RWPE1 (cell line): ENCODE measurements at regions not wholly inside any gene's neighbourhood (a gene's known extent, or its start where the extent isn't known, plus 50 kb on each side); places are given as distances from the start of the nearest gene placed in this dataset.

Experiments used
- CTCF ChIA-PET: fragments of 350-600 bp; sonication (Branson Sonifier 250); formaldehyde crosslinking; extraction: SDS; loops from one replicate; lab custom pipeline; 2021; lab: Yijun Ruan, JAX
- POLR2A ChIA-PET: fragments of 400-600 bp; formaldehyde crosslinking; extraction: SDS; loops from one replicate; lab custom pipeline; 2020; ENCODE audit warnings: antibody characterized with exemption; ENCODE audit not compliant: low non-redundant PET; lab: Yijun Ruan, JAX
- DNase-seq: peaks from one replicate; pipeline ENCODE4 v3.0.0; 2012; ENCODE audit warnings: low spot score
- H3K27ac ChIP-seq: fragments of 450-650 bp; 2 replicates; pipeline ENCODE4 v1.5.1; 2017
- CTCF ChIP-seq: fragments of 450-650 bp; conservative IDR thresholded peaks from 2 replicates; pipeline ENCODE4 v1.5.1; 2017; ENCODE audit warnings: low read depth, mild to moderate bottlenecking

- ChIA-PET CTCF (interaction anchor here (0.6 to 1.0 kb wide), 3 partner anchors 39 to 1643 kb away, joined by 3 to 4 read pairs (median 3); no protein-coding TSS in a partner anchor), POLR2A (no interaction called here)
- DNase-seq = no peak
- peak overlapping the region; percentile 64 for H3K27ac ChIP-seq
- TF ChIP-seq CTCF = no peak
Observed at GRCh38 chr9:70478963-70479641, 64.6 kb upstream of the KLF9 start.

GRCh38 chr9:70477907-70478480, 63.5 kb upstream of the KLF9 start:
- CTCF ChIA-PET = no interaction called here
- no peak for DNase-seq
- POLR2A ChIA-PET = no interaction called here
- no peak for TF ChIP-seq CTCF
- H3K27ac ChIP-seq = peak overlapping the region; percentile 64

- POLR2A ChIA-PET = no interaction called here
- H3K27ac ChIP-seq = no peak overlapping the region
- CTCF ChIA-PET = no interaction called here
- DNase-seq = peak; percentile 61
- TF ChIP-seq CTCF = no peak
Observed at GRCh38 chr9:70477146-70477745, 62.8 kb upstream of the KLF9 start.

- no peak for TF ChIP-seq CTCF
- no peak overlapping the region for H3K27ac ChIP-seq
- DNase-seq = no peak
- ChIA-PET POLR2A (no interaction called here), CTCF (no interaction called here)
Observed at GRCh38 chr9:70475211-70475610, 60.8 kb upstream of the KLF9 start.

GRCh38 chr9:70474413-70474812, 60.0 kb upstream of the KLF9 start:
- ChIA-PET CTCF (interaction anchor here (0.6 kb wide), 2 partner anchors 10 to 87 kb away, joined by 3 to 6 read pairs; no protein-coding TSS in a partner anchor), POLR2A (no interaction called here)
- no peak for DNase-seq
- no peak for TF ChIP-seq CTCF
- no peak overlapping the region for H3K27ac ChIP-seq

GRCh38 chr9:70472268-70473249, 58.1 kb upstream of the KLF9 start:
- no peak for TF ChIP-seq CTCF
- POLR2A ChIA-PET = no interaction called here
- no peak overlapping the region for H3K27ac ChIP-seq
- no peak for DNase-seq
- CTCF ChIA-PET = interaction anchor here (1.1 kb wide), 1 partner anchor 12 kb away, joined by 4 read pairs; no protein-coding TSS in a partner anchor
